GM18511 (cell line): ENCODE measurements at regions not wholly inside any gene's neighbourhood (a gene's known extent, or its start where the extent isn't known, plus 50 kb on each side); places are given as distances from the start of the nearest gene placed in this dataset.

Source experiments
- ATAC-seq: cut with Tn5 transposase; IDR thresholded peaks from one replicate; pipeline ENCODE4 v1.9.1; 2021; ENCODE audit warnings: mild to moderate bottlenecking, moderate library complexity; ENCODE audit not compliant: unreplicated experiment

- ATAC-seq = no peak
Observed at GRCh38 chr19:32131005-32131404, 214.4 kb upstream of the ZNF507 start.

GRCh38 chr19:32138416-32138815, 207.0 kb upstream of the ZNF507 start:
- ATAC-seq = no peak

- no peak for ATAC-seq
Observed at GRCh38 chr19:32141840-32142511, 203.4 kb upstream of the ZNF507 start.

- ATAC-seq = no peak
Observed at GRCh38 chr19:32146664-32147063, 198.7 kb upstream of the ZNF507 start.

GRCh38 chr19:32150605-32151004, 194.8 kb upstream of the ZNF507 start:
- ATAC-seq = no peak

- ATAC-seq = no peak
Observed at GRCh38 chr19:32154418-32154817, 191.0 kb upstream of the ZNF507 start.

GRCh38 chr19:32164384-32164992, 180.9 kb upstream of the ZNF507 start:
- ATAC-seq = no peak

- ATAC-seq = no peak
Observed at GRCh38 chr19:32165141-32165540, 180.3 kb upstream of the ZNF507 start.

GRCh38 chr19:32165750-32166149, 179.7 kb upstream of the ZNF507 start:
- no peak for ATAC-seq

GRCh38 chr19:32166238-32166637, 179.2 kb upstream of the ZNF507 start:
- no peak for ATAC-seq

- no peak for ATAC-seq
Observed at GRCh38 chr19:32168111-32168510, 177.3 kb upstream of the ZNF507 start.

GRCh38 chr19:32168606-32169005, 176.8 kb upstream of the ZNF507 start:
- ATAC-seq = no peak

GRCh38 chr19:32171719-32172151, 173.7 kb upstream of the ZNF507 start:
- ATAC-seq = no peak

- ATAC-seq = no peak
Observed at GRCh38 chr19:32172566-32173160, 172.7 kb upstream of the ZNF507 start.

- ATAC-seq = no peak
Observed at GRCh38 chr19:32173836-32174235, 171.6 kb upstream of the ZNF507 start.

- ATAC-seq = no peak
Observed at GRCh38 chr19:32174386-32175113, 170.9 kb upstream of the ZNF507 start.

- ATAC-seq = no peak
Observed at GRCh38 chr19:32176591-32176990, 168.8 kb upstream of the ZNF507 start.

- no peak for ATAC-seq
Observed at GRCh38 chr19:32177686-32178085, 167.7 kb upstream of the ZNF507 start.

- ATAC-seq = no peak
Observed at GRCh38 chr19:32178401-32178800, 167.0 kb upstream of the ZNF507 start.

- ATAC-seq = no peak
Observed at GRCh38 chr19:32178956-32179355, 166.5 kb upstream of the ZNF507 start.

- no peak for ATAC-seq
Observed at GRCh38 chr19:32181216-32181920, 164.0 kb upstream of the ZNF507 start.
